Transverse colon (tissue), 4 donors: ENCODE measurements at regions not wholly inside any gene's neighbourhood (a gene's known extent, or its start where the extent isn't known, plus 50 kb on each side); places are given as distances from the start of the nearest gene placed in this dataset.

ENCODE experiments used
- DNase-seq: peaks from one replicate; pipeline ENCODE4 v3.0.0-alpha.2; 2019
- H3K27ac ChIP-seq, 4 donors: fragments of 200-600 bp; sonication (generic); 2 replicates each; pipeline ENCODE4 v1.5.1; 2016 to 2018; ENCODE audit warnings: inconsistent platforms in 4 of 4
- H3K27me3 ChIP-seq: fragments of 200-600 bp; sonication (generic); 2 replicates; pipeline ENCODE4 v1.5.1; 2017; ENCODE audit warnings: inconsistent platforms
- H3K36me3 ChIP-seq, 4 donors: fragments of 200-600 bp; sonication (generic); 2 replicates each; pipeline ENCODE4 v1.5.1; 2017 to 2019; ENCODE audit warnings: inconsistent platforms in 4 of 4
- H3K4me1 ChIP-seq, 4 donors: fragments of 200-600 bp; sonication (generic); 2 replicates each; pipeline ENCODE4 v1.5.1; 2017 to 2020; ENCODE audit warnings: inconsistent platforms in 4 of 4
- H3K4me3 ChIP-seq, 4 donors: fragments of 200-600 bp; sonication (generic); 1 replicate in 1 of 4; 2 replicates in 3 of 4; pipeline versions ENCODE4 v1.5.1 to v1.6.1; 2017 to 2019; ENCODE audit warnings: inconsistent platforms in 4 of 4
- H3K9me3 ChIP-seq, 2 donors: fragments of 200-600 bp; sonication (generic); 2 replicates each; pipeline ENCODE4 v1.5.1; 2017 to 2019; ENCODE audit warnings: inconsistent platforms in 2 of 2
- CTCF ChIP-seq, 5 experiments: fragments of 200-600 bp in 3 of 5; fragments of 450-650 bp in 2 of 5; sonication (generic) in 3 of 5; IDR thresholded peaks; 1 replicate in 2 of 5; 2 replicates in 3 of 5; pipeline ENCODE4 v1.5.1; 2016 to 2017; ENCODE audit warnings: antibody characterized with exemption in 5 of 5, inconsistent platforms in 3 of 5, mild to moderate bottlenecking in 2 of 5, moderate library complexity in 1 of 5
- EP300 ChIP-seq: sonication (generic); formaldehyde crosslinking; IDR thresholded peaks from one replicate; pipeline ENCODE4 v1.6.1; 2017; ENCODE audit warnings: antibody characterized with exemption, low read depth
- POLR2A ChIP-seq: fragments of 450-650 bp; IDR thresholded peaks from one replicate; pipeline ENCODE4 v1.6.1; 2016; ENCODE audit warnings: antibody characterized with exemption, mild to moderate bottlenecking, moderate library complexity
- POLR2AphosphoS5 ChIP-seq, 3 donors: sonication (generic); formaldehyde crosslinking; IDR thresholded peaks; one replicate each; pipeline ENCODE4 v1.6.1; 2016; ENCODE audit warnings: antibody characterized with exemption in 3 of 3
- WGBS, 2 donors: methylation state at CpG; one replicate each; pipeline ENCODE4 v1.1.5; 2018; ENCODE audit warnings: low coverage in 1 of 2; 5-methylcytosine and 5-hydroxymethylcytosine counted together
- in situ Hi-C, 4 donors: fragments of 200-750 bp; cut with MboI; loops; one replicate each; pipeline versions ENCODE4 v1.15.0 to v1.15.1; 2017; ENCODE audit warnings: low sequenced_read_pairs in 3 of 4, low pct_ligation_motif_present in 1 of 4, low pct_unique_long_range_greater_than_20kb in 1 of 4
- intact Hi-C: fragments of 100-400 bp; cut with DNase I; formaldehyde crosslinking; loops from one replicate; pipeline ENCODE4 v1.15.1; 2023; ENCODE audit warnings: low total_unique reads

GRCh38 chr3:34011171-34012101 lies 213.0 kb downstream of the PDCD6IP start:
- H3K4me3 ChIP-seq: no peak overlapping the region
- no peaks in the 10 kb centered on the region for H3K27me3 ChIP-seq
- no peaks in the 10 kb centered on the region for H3K9me3 ChIP-seq
- intact Hi-C loops: no loop called here
- H3K4me1 ChIP-seq: peaks cover 0 to 6% (median 0%) of the 10 kb centered on the region in 4 donors
- WGBS, 2 donors: 86 to 92% methylated on average over 1 to 3 of the region's 3 CpGs
- TF ChIP-seq EP300: no peak
- TF ChIP-seq POLR2AphosphoS5 (IDR thresholded peaks at IDR 0.05): no peak
- TF ChIP-seq POLR2A: no peak
- no peak for TF ChIP-seq CTCF (IDR thresholded peaks at IDR 0.05)
- in situ Hi-C loops: no loop called here
- no peak overlapping the region for H3K27ac ChIP-seq
- DNase-seq: no peak
- H3K36me3 ChIP-seq: no peaks in the 10 kb centered on the region

GRCh38 chr3:34012102-34012461 lies 213.7 kb downstream of the PDCD6IP start:
- in situ Hi-C loops (no loop called here), intact Hi-C loops (no loop called here)
- H3K9me3 ChIP-seq: no peaks in the 10 kb centered on the region
- no peak overlapping the region for H3K27ac ChIP-seq
- DNase-seq: no peak
- no peak for TF ChIP-seq CTCF (IDR thresholded peaks at IDR 0.05)
- no peak for TF ChIP-seq POLR2AphosphoS5 (IDR thresholded peaks at IDR 0.05)
- TF ChIP-seq EP300: no peak
- TF ChIP-seq POLR2A: no peak
- WGBS, 2 donors: 29 to 45% methylated on average over 2 of the region's 2 CpGs
- H3K27me3 ChIP-seq: no peaks in the 10 kb centered on the region
- H3K36me3 ChIP-seq: no peaks in the 10 kb centered on the region
- no peak overlapping the region for H3K4me3 ChIP-seq
- peaks cover 0 to 6% (median 0%) of the 10 kb centered on the region in 4 donors for H3K4me1 ChIP-seq

GRCh38 chr3:34013818-34014570 lies 215.6 kb downstream of the PDCD6IP start:
- intact Hi-C loops: no loop called here
- DNase-seq: no peak
- Histone ChIP-seq H3K27me3 (no peaks in the 10 kb centered on the region), H3K9me3 (no peaks in the 10 kb centered on the region), H3K36me3 (no peaks in the 10 kb centered on the region), H3K4me1 (peaks cover 0 to 6% (median 0%) of the 10 kb centered on the region in 4 donors), H3K27ac (no peak overlapping the region), H3K4me3 (no peak overlapping the region)
- 83 to 86% methylated on average over 6 of the region's 6 CpGs for WGBS, 2 donors
- no peak for TF ChIP-seq POLR2AphosphoS5 (IDR thresholded peaks at IDR 0.05)
- TF ChIP-seq POLR2A: no peak
- TF ChIP-seq EP300: no peak
- TF ChIP-seq CTCF (IDR thresholded peaks at IDR 0.05): no peak
- in situ Hi-C loops: no loop called here
